CD4-positive, alpha-beta T cell (primary cell): ENCODE measurements at regions not wholly inside any gene's neighbourhood (a gene's known extent, or its start where the extent isn't known, plus 50 kb on each side); places are given as distances from the start of the nearest gene placed in this dataset.

ENCODE experiments used
- ATAC-seq: fragments of 200-7000 bp; cut with Tn5 transposase; one replicate; pipeline ENCODE4 v1.10.0; 2022; ENCODE audit warnings: mild to moderate bottlenecking; ENCODE audit not compliant: poor library complexity
- CTCF ChIA-PET: fragments of 350-600 bp; sonication (Branson Sonifier 250); formaldehyde crosslinking; loops from one replicate; lab custom pipeline; 2021; ENCODE audit warnings: antibody characterized with exemption, inconsistent platforms; lab: Charles Lee
- POLR2A ChIA-PET: fragments of 350-600 bp; sonication (Branson Sonifier 250); formaldehyde crosslinking; loops from one replicate; lab custom pipeline; 2021; ENCODE audit warnings: antibody characterized with exemption, inconsistent platforms; lab: Charles Lee
- DNase-seq, 14 experiments: peaks; one replicate each; pipeline ENCODE4 v3.0.0-alpha.2; 2013 to 2020; ENCODE audit warnings: mixed read lengths in 2 of 14
- H3K27ac ChIP-seq, 2 donors: one replicate each; pipeline versions ENCODE4 v1.5.1 to v1.7.0; 2013; ENCODE audit warnings: low read length in 2 of 2, low read depth in 1 of 2, mild to moderate bottlenecking in 1 of 2
- H3K27me3 ChIP-seq, 2 experiments: 1 replicate in 1 of 2; 2 replicates in 1 of 2; pipeline versions ENCODE4 v1.6.1 to v1.7.0; 2013; ENCODE audit warnings: low read length in 2 of 2, control low read depth in 1 of 2, mild to moderate bottlenecking in 1 of 2, moderate library complexity in 1 of 2; ENCODE audit not compliant: insufficient read depth in 2 of 2, control insufficient read depth in 1 of 2
- H3K36me3 ChIP-seq: one replicate; pipeline ENCODE4 v1.6.1; 2013; ENCODE audit warnings: low read length, control low read depth; ENCODE audit not compliant: insufficient read depth
- H3K4me1 ChIP-seq: one replicate; pipeline ENCODE4 v1.6.1; 2013; ENCODE audit warnings: low read length, control low read depth; ENCODE audit not compliant: insufficient read depth
- H3K4me3 ChIP-seq: one replicate; pipeline ENCODE4 v1.5.1; 2013; ENCODE audit warnings: mild to moderate bottlenecking, low read length, moderate library complexity
- H3K9me3 ChIP-seq, 2 experiments: 1 replicate in 1 of 2; 2 replicates in 1 of 2; pipeline versions ENCODE4 v1.6.1 to v1.7.0; 2013; ENCODE audit warnings: low read length in 2 of 2, mild to moderate bottlenecking in 2 of 2, control low read depth in 1 of 2, moderate library complexity in 1 of 2; ENCODE audit not compliant: control insufficient read depth in 1 of 2, insufficient read depth in 1 of 2
- H3K27ac Mint-ChIP-seq: one replicate; pipeline ENCODE4 v1.8.0; 2020; ENCODE audit warnings: mixed read lengths
- H3K27me3 Mint-ChIP-seq: one replicate; pipeline ENCODE4 v1.8.0; 2021; ENCODE audit warnings: mixed read lengths
- H3K36me3 Mint-ChIP-seq: one replicate; pipeline ENCODE4 v1.8.0; 2021; ENCODE audit warnings: low read depth, mixed read lengths
- H3K4me1 Mint-ChIP-seq: one replicate; pipeline ENCODE4 v1.8.0; 2021; ENCODE audit warnings: low read depth, mixed read lengths
- H3K4me3 Mint-ChIP-seq: one replicate; pipeline ENCODE4 v1.8.0; 2020; ENCODE audit warnings: mild to moderate bottlenecking, mixed read lengths
- H3K9me3 Mint-ChIP-seq: one replicate; pipeline ENCODE4 v1.8.0; 2020; ENCODE audit warnings: mixed read lengths
- CTCF ChIP-seq: fragments of 200-600 bp; IDR thresholded peaks from one replicate; pipeline ENCODE4 v1.8.0; 2022; ENCODE audit warnings: antibody characterized with exemption, mild to moderate bottlenecking
- intact Hi-C, 2 experiments: fragments of 100-400 bp; cut with DNase I in 1 of 2; cut with micrococcal nuclease in 1 of 2; formaldehyde crosslinking; loops; one replicate each; pipeline versions ENCODE4 v1.15.1 to v1.9.0; 2023 to 2025; cut with DNase I, micrococcal nuclease

- no peaks in the 10 kb centered on the region for H3K4me1 Mint-ChIP-seq
- H3K9me3 Mint-ChIP-seq = no peaks in the 10 kb centered on the region
- no peak overlapping the region for H3K27ac Mint-ChIP-seq
- no peak for DNase-seq
- no peak for ATAC-seq
- ChIA-PET POLR2A (no interaction called here), CTCF (no interaction called here)
- no peaks in the 10 kb centered on the region for H3K36me3 Mint-ChIP-seq
- Histone ChIP-seq H3K27ac (no peak overlapping the region), H3K4me3 (no peak overlapping the region), H3K9me3 (no peaks in the 10 kb centered on the region), H3K36me3 (no peaks in the 10 kb centered on the region), H3K4me1 (no peaks in the 10 kb centered on the region), H3K27me3 (no peaks in the 10 kb centered on the region)
- TF ChIP-seq CTCF = no peak
- H3K27me3 Mint-ChIP-seq = no peaks in the 10 kb centered on the region
- no peak overlapping the region for H3K4me3 Mint-ChIP-seq
- intact Hi-C loops = no loop called here
Observed at GRCh38 chr1:73644198-73644597, 553.8 kb downstream of the LRRIQ3 start.

- ATAC-seq (no peak), DNase-seq (no peak)
- no peaks in the 10 kb centered on the region for H3K36me3 Mint-ChIP-seq
- no peak overlapping the region for H3K27ac Mint-ChIP-seq
- no peak overlapping the region for H3K27ac ChIP-seq
- no peaks in the 10 kb centered on the region for H3K4me1 ChIP-seq
- H3K9me3 ChIP-seq = no peaks in the 10 kb centered on the region
- peaks cover 6% of the 10 kb centered on the region for H3K9me3 Mint-ChIP-seq
- CTCF ChIA-PET = no interaction called here
- no peak overlapping the region for H3K4me3 Mint-ChIP-seq
- POLR2A ChIA-PET = no interaction called here
- H3K4me1 Mint-ChIP-seq = no peaks in the 10 kb centered on the region
- no peak for TF ChIP-seq CTCF
- no peaks in the 10 kb centered on the region for H3K27me3 Mint-ChIP-seq
- H3K4me3 ChIP-seq = no peak overlapping the region
- intact Hi-C loops = no loop called here
- H3K36me3 ChIP-seq = no peaks in the 10 kb centered on the region
- H3K27me3 ChIP-seq = no peaks in the 10 kb centered on the region
Observed at GRCh38 chr1:73639494-73639893, 558.5 kb downstream of the LRRIQ3 start.

GRCh38 chr1:73637264-73637663 is 560.7 kb downstream of the LRRIQ3 start:
- Histone ChIP-seq H3K27ac (no peak overlapping the region), H3K36me3 (no peaks in the 10 kb centered on the region), H3K27me3 (no peaks in the 10 kb centered on the region), H3K4me1 (no peaks in the 10 kb centered on the region), H3K9me3 (no peaks in the 10 kb centered on the region), H3K4me3 (no peak overlapping the region)
- ChIA-PET CTCF (no interaction called here), POLR2A (no interaction called here)
- Mint-ChIP-seq H3K27me3 (no peaks in the 10 kb centered on the region), H3K4me1 (no peaks in the 10 kb centered on the region), H3K27ac (no peak overlapping the region), H3K36me3 (no peaks in the 10 kb centered on the region), H3K9me3 (peaks cover 8% of the 10 kb centered on the region), H3K4me3 (no peak overlapping the region)
- no peak for TF ChIP-seq CTCF
- ATAC-seq = no peak
- intact Hi-C loops = no loop called here
- DNase-seq = no peak
